HEK293 (cell line): ENCODE measurements at regions not wholly inside any gene's neighbourhood (a gene's known extent, or its start where the extent isn't known, plus 50 kb on each side); places are given as distances from the start of the nearest gene placed in this dataset.
A peak's percentile ranks its signal among the peaks of the same experiment; 100 is the strongest.

Experiments used
- CTCF ChIA-PET: fragments of 350-600 bp; formaldehyde crosslinking; extraction: SDS; loops from one replicate; lab custom pipeline; 2021; ENCODE audit warnings: antibody characterized with exemption; lab: Yijun Ruan, JAX
- POLR2A ChIA-PET: fragments of 300-600 bp; formaldehyde crosslinking; extraction: SDS; loops from one replicate; lab custom pipeline; 2020; ENCODE audit warnings: antibody characterized with exemption, inconsistent platforms; lab: Yijun Ruan, JAX
- H3K27ac ChIP-seq: fragments of 200-500 bp; sonication (Bioruptor generic); 2 replicates; pipeline ENCODE4 v1.5.1; 2014; ENCODE audit warnings: low read depth, low read length, control low read depth, inconsistent platforms; ENCODE audit errors: extremely low read depth
- H3K36me3 ChIP-seq, 2 experiments: fragments of 200-500 bp in 1 of 2; sonication (Bioruptor generic) in 1 of 2; 1 replicate in 1 of 2; 2 replicates in 1 of 2; pipeline ENCODE4 v1.5.1; 2014 to 2017; ENCODE audit warnings: inconsistent platforms in 2 of 2, low read length in 2 of 2; ENCODE audit not compliant: control insufficient read depth in 2 of 2, insufficient read depth in 1 of 2
- H3K4me1 ChIP-seq: fragments of 200-500 bp; sonication (Bioruptor generic); 2 replicates; pipeline ENCODE4 v1.5.1; 2014; ENCODE audit warnings: mild to moderate bottlenecking, low read length, inconsistent platforms; ENCODE audit not compliant: control insufficient read depth, insufficient read depth
- H3K4me3 ChIP-seq: 2 replicates; pipeline ENCODE4 v1.5.1; 2011; ENCODE audit warnings: low read depth, mild to moderate bottlenecking, control low read depth, low read length, moderate library complexity
- H3K9me3 ChIP-seq: fragments of 200-500 bp; sonication (Bioruptor generic); 2 replicates; pipeline ENCODE4 v1.5.1; 2014; ENCODE audit warnings: low read depth, low read length, inconsistent platforms; ENCODE audit not compliant: control insufficient read depth, insufficient read depth
- GLIS1 ChIP-seq: fragments of 450-650 bp; formaldehyde crosslinking; IDR thresholded peaks from 2 replicates; pipeline ENCODE4 v1.5.1; 2016; ENCODE audit warnings: missing biosample characterization, missing genetic modification characterization
- OSR2 ChIP-seq: fragments of 450-650 bp; formaldehyde crosslinking; IDR thresholded peaks from 2 replicates; pipeline ENCODE4 v1.5.1; 2016; ENCODE audit warnings: missing biosample characterization, missing genetic modification characterization
- SCRT1 ChIP-seq: fragments of 450-650 bp; formaldehyde crosslinking; IDR thresholded peaks from 2 replicates; pipeline ENCODE4 v1.5.1; 2016; ENCODE audit warnings: missing biosample characterization, missing genetic modification characterization, borderline replicate concordance
- ZBTB17 ChIP-seq: fragments of 450-650 bp; formaldehyde crosslinking; IDR thresholded peaks from 2 replicates; pipeline ENCODE4 v1.5.1; 2016; ENCODE audit warnings: missing biosample characterization, missing genetic modification characterization
- ZNF138 ChIP-seq: fragments of 450-650 bp; formaldehyde crosslinking; IDR thresholded peaks from 2 replicates; pipeline ENCODE4 v1.5.1; 2016; ENCODE audit warnings: missing biosample characterization, missing genetic modification characterization, borderline replicate concordance
- ZNF341 ChIP-seq: fragments of 450-650 bp; formaldehyde crosslinking; IDR thresholded peaks from 2 replicates; pipeline ENCODE4; 2016; ENCODE audit warnings: low read depth, missing biosample characterization, missing genetic modification characterization
- ZNF544 ChIP-seq: fragments of 450-650 bp; formaldehyde crosslinking; IDR thresholded peaks from 2 replicates; pipeline ENCODE4 v1.5.0; 2017; ENCODE audit warnings: missing biosample characterization, missing genetic modification characterization
- ZNF837 ChIP-seq: fragments of 450-650 bp; formaldehyde crosslinking; IDR thresholded peaks from 2 replicates; pipeline ENCODE4 v1.5.1; 2016; ENCODE audit warnings: missing biosample characterization, missing genetic modification characterization
- TF ChIP-seq, protein P1 (sequence below): fragments of 450-650 bp; formaldehyde crosslinking; IDR thresholded peaks from 2 replicates; pipeline ENCODE4 v1.5.1; 2016; ENCODE audit warnings: missing biosample characterization, missing genetic modification characterization
- TF ChIP-seq, protein P2 (sequence below): fragments of 450-650 bp; formaldehyde crosslinking; IDR thresholded peaks from 2 replicates; pipeline ENCODE4 v1.5.1; 2016; ENCODE audit warnings: missing biosample characterization, missing genetic modification characterization, low read depth

DNA sequence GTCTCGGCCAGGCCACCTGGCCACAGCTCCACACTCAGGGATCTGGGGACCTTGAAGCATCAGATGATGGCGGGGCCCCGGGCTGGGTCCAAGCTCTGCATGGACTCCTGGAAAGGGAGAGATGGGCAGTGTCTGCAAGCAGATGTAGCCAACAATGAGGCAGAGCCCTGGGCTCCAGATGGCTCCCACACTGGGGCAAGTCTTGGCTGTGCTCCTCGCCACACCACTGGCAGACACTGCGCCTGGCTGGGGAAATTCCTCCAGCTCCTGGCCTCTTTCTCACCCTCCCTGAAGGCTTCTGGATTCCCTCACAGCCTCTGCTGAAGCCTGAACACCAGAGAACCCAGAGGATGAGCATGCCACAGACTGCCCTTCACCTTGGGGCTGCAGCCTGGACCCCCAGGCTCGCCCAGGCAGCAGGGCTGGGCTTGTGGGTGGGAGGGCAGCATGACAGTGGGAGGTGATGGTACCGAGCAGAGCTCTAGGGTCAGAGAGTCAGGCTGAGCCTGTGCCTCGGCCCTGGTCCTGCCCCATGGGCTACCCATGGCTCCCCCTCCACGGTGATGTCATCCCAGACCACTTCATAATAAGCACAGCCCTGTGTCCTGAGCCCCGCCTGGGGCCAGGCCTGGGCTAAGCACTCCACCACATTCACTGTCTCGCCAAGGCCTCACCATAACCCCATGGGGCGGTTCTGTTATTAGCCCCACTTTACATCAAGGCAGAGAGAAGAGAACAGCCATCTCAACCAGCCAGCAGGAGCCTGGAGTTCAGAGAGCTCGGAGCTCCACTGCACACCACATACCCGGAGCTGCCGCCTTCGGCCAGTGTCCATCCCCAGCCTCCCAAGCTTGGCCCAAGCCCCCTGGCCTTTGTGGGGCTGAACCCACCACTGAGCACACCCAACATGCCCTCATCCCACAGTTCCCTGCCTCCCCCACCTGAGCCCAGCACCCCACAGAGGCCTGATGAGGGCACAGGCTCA, 62.2 kb upstream of the ADAMTS2 start:
- Histone ChIP-seq H3K4me1 (no peaks in the 10 kb centered on the region), H3K4me3 (no peak overlapping the region), H3K9me3 (no peaks in the 10 kb centered on the region), H3K27ac (no peak overlapping the region), H3K36me3 (no peaks in the 10 kb centered on the region)
- no peak for TF ChIP-seq OSR2 (tag by site-specific recombination)
- TF ChIP-seq, protein P1, sequence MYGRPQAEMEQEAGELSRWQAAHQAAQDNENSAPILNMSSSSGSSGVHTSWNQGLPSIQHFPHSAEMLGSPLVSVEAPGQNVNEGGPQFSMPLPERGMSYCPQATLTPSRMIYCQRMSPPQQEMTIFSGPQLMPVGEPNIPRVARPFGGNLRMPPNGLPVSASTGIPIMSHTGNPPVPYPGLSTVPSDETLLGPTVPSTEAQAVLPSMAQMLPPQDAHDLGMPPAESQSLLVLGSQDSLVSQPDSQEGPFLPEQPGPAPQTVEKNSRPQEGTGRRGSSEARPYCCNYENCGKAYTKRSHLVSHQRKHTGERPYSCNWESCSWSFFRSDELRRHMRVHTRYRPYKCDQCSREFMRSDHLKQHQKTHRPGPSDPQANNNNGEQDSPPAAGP (tag by site-specific recombination): no peak
- TF ChIP-seq, protein P2, sequence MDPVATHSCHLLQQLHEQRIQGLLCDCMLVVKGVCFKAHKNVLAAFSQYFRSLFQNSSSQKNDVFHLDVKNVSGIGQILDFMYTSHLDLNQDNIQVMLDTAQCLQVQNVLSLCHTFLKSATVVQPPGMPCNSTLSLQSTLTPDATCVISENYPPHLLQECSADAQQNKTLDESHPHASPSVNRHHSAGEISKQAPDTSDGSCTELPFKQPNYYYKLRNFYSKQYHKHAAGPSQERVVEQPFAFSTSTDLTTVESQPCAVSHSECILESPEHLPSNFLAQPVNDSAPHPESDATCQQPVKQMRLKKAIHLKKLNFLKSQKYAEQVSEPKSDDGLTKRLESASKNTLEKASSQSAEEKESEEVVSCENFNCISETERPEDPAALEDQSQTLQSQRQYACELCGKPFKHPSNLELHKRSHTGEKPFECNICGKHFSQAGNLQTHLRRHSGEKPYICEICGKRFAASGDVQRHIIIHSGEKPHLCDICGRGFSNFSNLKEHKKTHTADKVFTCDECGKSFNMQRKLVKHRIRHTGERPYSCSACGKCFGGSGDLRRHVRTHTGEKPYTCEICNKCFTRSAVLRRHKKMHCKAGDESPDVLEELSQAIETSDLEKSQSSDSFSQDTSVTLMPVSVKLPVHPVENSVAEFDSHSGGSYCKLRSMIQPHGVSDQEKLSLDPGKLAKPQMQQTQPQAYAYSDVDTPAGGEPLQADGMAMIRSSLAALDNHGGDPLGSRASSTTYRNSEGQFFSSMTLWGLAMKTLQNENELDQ (tag by site-specific recombination): no peak
- ChIA-PET POLR2A (no interaction called here), CTCF (no interaction called here)

DNA sequence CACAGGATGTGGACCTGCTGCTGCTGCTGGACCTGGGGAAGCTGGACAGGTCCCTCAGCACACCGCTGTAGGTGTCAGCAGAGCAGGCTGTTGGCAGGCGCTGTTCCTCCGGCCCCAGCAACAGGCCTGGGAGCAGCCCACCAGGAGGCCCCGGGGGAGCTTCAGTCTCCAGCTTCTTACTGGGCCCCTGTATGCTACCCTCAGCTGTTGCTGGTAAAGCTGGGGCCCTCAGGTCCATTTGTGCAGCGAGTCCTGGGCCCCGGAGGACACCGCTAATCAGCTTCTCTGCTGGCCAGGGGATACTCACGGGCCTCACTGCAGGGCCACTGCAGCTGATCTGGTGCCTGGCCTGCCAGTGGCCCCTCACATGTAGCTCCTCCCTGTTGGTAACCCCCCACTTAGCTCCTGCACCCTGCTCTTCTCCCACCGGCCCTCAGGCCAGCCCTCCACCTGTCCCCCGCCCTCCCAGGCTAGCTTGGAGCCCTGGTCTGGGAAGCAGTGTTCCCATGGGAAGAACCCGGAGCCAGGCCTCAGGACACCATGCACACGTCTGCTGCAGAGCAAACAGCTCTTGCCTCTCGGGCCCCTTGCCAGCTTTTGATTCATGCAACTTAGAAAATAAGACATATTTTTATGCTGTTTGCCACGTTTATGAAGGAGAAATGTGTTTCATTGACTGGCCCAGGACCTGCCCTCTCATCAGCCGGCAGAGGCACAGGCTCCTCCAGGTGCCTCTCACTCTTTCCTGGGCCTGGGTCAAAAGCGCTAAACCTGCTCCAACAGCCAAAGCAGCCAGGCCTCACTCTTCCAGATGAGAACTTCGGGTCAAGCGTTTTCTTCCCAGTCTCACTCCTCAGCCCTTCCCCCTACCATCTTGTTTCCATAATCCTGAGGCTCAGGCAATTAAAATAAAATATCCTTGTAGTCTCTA, 61.0 kb upstream of the ADAMTS2 start:
- POLR2A ChIA-PET: no interaction called here
- Histone ChIP-seq H3K36me3 (no peaks in the 10 kb centered on the region), H3K4me1 (no peaks in the 10 kb centered on the region), H3K9me3 (no peaks in the 10 kb centered on the region), H3K27ac (no peak overlapping the region), H3K4me3 (no peak overlapping the region)
- no peak for TF ChIP-seq ZNF138 (tag by site-specific recombination)
- TF ChIP-seq ZBTB17: no peak
- no peak for TF ChIP-seq ZNF544 (tag by site-specific recombination)
- TF ChIP-seq GLIS1: peak; percentile 19; the same call in 1 of the 2 replicates
- no peak for TF ChIP-seq ZNF837 (tag by site-specific recombination)
- CTCF ChIA-PET: interaction anchor here (1.6 kb wide), 1 partner anchor 88 kb away, joined by 4 read pairs; no protein-coding TSS in a partner anchor

DNA sequence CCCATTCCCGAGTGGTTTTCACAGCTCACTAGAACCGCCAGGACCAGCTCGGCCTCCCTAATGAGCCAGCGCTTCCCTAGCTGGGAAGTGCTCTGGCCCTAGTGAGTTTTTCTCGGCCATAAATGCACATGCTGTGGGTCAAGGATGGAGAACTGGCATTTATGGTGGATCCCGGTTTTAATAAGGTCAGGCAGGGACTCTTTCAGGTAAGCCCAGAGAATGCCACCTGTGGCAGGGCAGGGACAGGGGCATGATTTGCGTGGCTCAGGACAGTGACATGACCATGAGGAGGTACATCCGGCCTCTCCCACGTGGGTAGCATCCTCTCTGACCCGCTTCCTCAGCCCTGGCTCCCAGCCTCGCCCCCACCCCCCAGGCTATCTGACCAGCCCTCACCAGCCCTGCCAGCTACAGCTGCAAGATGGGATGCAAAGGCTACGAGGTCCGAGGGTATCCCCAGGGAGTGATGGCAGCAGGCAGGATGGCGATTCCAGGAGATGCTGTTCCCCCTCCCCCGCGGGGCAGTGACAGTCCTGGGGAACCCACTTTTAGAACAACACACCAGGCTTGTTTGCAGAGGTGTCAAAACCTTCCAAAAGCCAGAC, 60.3 kb upstream of the ADAMTS2 start:
- Histone ChIP-seq H3K4me1 (no peaks in the 10 kb centered on the region), H3K9me3 (no peaks in the 10 kb centered on the region), H3K36me3 (no peaks in the 10 kb centered on the region), H3K27ac (no peak overlapping the region)
- TF ChIP-seq SCRT1 (tag by site-specific recombination) (no peak), ZNF341 (0 out of 2 replicates have a peak, but pooled peaks have one; percentile 16)
- TF ChIP-seq, all 188 proteins: peak for 1
- ChIA-PET CTCF (interaction anchor here (0.6 to 1.6 kb wide), 2 partner anchors 89 to 110 kb away, joined by 4 read pairs; no protein-coding TSS in a partner anchor), POLR2A (interaction anchor here (0.6 kb wide), 1 partner anchor 255 kb away, joined by 3 read pairs; no protein-coding TSS in a partner anchor)
- H3K4me3 ChIP-seq: no peak overlapping the region
